ENCODE measurements at regions not wholly inside any gene's neighbourhood (a gene's known extent, or its start where the extent isn't known, plus 50 kb on each side); places are given as distances from the start of the nearest gene placed in this dataset.
A peak's percentile ranks its signal among the peaks of the same experiment; 100 is the strongest.

DNA sequence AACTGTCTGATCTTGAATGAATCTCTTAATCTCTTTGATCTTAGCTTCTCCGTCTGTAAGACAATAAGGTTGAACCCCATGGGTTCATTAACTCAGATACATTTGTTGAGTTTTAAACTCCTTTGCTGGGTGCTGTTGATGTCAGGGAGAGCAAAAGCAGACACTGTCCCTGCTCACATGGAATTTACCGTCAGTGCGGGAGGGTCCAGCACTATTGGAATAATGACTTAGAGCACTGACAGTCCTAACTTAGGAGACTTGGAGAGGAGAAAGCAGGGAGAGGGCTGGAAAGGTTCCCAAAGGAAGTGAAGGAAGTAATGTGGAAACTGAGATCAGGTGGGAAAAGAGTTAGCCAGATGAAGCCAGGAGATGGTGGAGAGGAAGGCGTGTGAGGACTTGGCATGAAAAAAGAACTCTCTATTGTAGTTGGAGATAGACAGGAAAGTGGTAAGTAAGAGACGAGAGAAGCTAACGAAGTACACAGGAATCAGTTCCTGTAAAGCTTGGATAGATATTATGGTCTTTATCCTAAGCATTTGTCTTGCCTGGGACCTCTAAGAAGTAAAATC is 141.4 kb upstream of the SERTAD2 start:
- no peak for TF ChIP-seq TEAD4 (IDR thresholded peaks at IDR 0.05)
- TF ChIP-seq EGR1 (IDR thresholded peaks at IDR 0.05): no peak
- no peak for TF ChIP-seq CEBPB (IDR thresholded peaks at IDR 0.05)
- TF ChIP-seq, protein P1, sequence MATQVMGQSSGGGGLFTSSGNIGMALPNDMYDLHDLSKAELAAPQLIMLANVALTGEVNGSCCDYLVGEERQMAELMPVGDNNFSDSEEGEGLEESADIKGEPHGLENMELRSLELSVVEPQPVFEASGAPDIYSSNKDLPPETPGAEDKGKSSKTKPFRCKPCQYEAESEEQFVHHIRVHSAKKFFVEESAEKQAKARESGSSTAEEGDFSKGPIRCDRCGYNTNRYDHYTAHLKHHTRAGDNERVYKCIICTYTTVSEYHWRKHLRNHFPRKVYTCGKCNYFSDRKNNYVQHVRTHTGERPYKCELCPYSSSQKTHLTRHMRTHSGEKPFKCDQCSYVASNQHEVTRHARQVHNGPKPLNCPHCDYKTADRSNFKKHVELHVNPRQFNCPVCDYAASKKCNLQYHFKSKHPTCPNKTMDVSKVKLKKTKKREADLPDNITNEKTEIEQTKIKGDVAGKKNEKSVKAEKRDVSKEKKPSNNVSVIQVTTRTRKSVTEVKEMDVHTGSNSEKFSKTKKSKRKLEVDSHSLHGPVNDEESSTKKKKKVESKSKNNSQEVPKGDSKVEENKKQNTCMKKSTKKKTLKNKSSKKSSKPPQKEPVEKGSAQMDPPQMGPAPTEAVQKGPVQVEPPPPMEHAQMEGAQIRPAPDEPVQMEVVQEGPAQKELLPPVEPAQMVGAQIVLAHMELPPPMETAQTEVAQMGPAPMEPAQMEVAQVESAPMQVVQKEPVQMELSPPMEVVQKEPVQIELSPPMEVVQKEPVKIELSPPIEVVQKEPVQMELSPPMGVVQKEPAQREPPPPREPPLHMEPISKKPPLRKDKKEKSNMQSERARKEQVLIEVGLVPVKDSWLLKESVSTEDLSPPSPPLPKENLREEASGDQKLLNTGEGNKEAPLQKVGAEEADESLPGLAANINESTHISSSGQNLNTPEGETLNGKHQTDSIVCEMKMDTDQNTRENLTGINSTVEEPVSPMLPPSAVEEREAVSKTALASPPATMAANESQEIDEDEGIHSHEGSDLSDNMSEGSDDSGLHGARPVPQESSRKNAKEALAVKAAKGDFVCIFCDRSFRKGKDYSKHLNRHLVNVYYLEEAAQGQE (IDR thresholded peaks at IDR 0.05; ENCODE audit: low read depth): no peak
- TF ChIP-seq NFIC (IDR thresholded peaks at IDR 0.05): no peak
- no peak for TF ChIP-seq TAF1 (IDR thresholded peaks at IDR 0.05; ENCODE audit: low read depth)
- TF ChIP-seq, protein P2, sequence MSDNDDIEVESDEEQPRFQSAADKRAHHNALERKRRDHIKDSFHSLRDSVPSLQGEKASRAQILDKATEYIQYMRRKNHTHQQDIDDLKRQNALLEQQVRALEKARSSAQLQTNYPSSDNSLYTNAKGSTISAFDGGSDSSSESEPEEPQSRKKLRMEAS (IDR thresholded peaks at IDR 0.05): no peak
- no peak for TF ChIP-seq EP300 (IDR thresholded peaks at IDR 0.05; ENCODE audit: borderline replicate concordance)
- TF ChIP-seq TCF12 (IDR thresholded peaks at IDR 0.05; ENCODE audit: low read depth): no peak
- TF ChIP-seq ZBTB7A (IDR thresholded peaks at IDR 0.05; ENCODE audit: low read depth): no peak
- TF ChIP-seq, protein P3, sequence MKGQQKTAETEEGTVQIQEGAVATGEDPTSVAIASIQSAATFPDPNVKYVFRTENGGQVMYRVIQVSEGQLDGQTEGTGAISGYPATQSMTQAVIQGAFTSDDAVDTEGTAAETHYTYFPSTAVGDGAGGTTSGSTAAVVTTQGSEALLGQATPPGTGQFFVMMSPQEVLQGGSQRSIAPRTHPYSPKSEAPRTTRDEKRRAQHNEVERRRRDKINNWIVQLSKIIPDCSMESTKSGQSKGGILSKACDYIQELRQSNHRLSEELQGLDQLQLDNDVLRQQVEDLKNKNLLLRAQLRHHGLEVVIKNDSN (IDR thresholded peaks at IDR 0.05): no peak
- TF ChIP-seq RAD21 (IDR thresholded peaks at IDR 0.05; ENCODE audit: low read depth): no peak
- no peak for TF ChIP-seq CREB1 (IDR thresholded peaks at IDR 0.05; ENCODE audit: low read depth)
- TF ChIP-seq YY1 (IDR thresholded peaks at IDR 0.05; ENCODE audit: low read depth): no peak

DNA sequence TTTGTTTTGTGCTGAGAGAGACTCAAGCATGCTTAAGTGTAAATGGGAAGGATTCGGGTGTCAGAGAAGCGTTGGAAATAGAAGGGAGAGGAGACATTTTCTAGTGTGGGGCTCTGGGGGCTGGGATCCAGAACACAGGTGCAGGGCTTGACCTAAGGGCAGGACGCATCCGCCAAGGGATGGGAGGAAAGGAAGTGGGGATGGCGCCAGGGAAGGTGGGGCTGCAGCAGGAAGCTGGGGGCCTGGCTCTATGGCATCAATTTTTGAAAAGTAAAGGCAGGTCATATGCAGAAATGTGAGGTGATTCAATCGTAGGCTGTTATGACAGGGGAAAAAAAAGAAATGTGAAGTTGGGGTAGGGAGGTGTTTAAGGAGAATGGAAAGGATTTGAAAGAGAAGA is 143.2 kb upstream of the SERTAD2 start:
- TF ChIP-seq TCF12 (IDR thresholded peaks at IDR 0.05; ENCODE audit: low read depth) (no peak), YY1 (IDR thresholded peaks at IDR 0.05; ENCODE audit: low read depth) (no peak), TEAD4 (IDR thresholded peaks at IDR 0.05) (no peak), EP300 (IDR thresholded peaks at IDR 0.05; ENCODE audit: borderline replicate concordance) (no peak), RAD21 (IDR thresholded peaks at IDR 0.05; ENCODE audit: low read depth) (no peak), TAF1 (IDR thresholded peaks at IDR 0.05; ENCODE audit: low read depth) (no peak), ZBTB7A (IDR thresholded peaks at IDR 0.05; ENCODE audit: low read depth) (no peak), CEBPB (IDR thresholded peaks at IDR 0.05) (no peak)

DNA sequence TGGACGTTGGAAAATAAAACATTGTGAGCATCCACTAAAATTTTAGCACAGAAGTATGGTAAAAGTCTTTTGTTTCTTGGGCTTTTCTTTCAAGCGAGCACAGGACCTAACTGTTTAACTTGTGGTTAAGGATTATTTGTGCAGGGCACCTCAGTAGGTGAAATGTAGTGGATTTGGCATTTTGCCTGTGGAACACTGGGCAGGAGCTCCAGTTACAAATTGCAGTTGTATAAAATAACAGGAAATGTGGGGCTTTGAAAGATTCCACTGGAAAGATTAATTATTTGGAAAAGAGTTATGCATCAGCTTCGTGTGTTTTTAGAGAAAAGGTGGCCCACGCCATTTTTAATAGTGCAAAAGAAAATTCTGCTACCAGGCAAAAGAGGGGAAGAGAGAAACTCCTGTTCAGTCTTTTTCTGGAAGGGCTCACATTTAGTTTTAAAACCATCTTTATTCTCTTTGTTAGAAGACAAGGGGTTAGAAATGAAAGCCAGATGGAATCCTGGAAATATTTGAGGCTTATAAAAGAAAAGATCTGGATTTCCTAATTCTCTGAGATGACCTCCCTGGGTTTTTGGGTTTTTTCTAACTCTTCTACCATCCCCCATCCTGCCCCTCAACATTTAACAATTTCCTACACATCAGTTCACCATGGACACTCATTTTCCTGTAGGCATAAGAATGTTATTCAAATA is 144.3 kb upstream of the SERTAD2 start:
- TF ChIP-seq TCF12 (IDR thresholded peaks at IDR 0.05; ENCODE audit: low read depth) (peak; percentile 77), EP300 (IDR thresholded peaks at IDR 0.05; ENCODE audit: borderline replicate concordance) (peak; percentile 72; the same call in 1 of the 2 replicates), TEAD4 (IDR thresholded peaks at IDR 0.05) (peak; percentile 60), ZBTB7A (IDR thresholded peaks at IDR 0.05; ENCODE audit: low read depth) (no peak), NFIC (IDR thresholded peaks at IDR 0.05) (peak; percentile 93), RAD21 (IDR thresholded peaks at IDR 0.05; ENCODE audit: low read depth) (no peak)
- TF ChIP-seq, protein P2 (IDR thresholded peaks at IDR 0.05): no peak

DNA sequence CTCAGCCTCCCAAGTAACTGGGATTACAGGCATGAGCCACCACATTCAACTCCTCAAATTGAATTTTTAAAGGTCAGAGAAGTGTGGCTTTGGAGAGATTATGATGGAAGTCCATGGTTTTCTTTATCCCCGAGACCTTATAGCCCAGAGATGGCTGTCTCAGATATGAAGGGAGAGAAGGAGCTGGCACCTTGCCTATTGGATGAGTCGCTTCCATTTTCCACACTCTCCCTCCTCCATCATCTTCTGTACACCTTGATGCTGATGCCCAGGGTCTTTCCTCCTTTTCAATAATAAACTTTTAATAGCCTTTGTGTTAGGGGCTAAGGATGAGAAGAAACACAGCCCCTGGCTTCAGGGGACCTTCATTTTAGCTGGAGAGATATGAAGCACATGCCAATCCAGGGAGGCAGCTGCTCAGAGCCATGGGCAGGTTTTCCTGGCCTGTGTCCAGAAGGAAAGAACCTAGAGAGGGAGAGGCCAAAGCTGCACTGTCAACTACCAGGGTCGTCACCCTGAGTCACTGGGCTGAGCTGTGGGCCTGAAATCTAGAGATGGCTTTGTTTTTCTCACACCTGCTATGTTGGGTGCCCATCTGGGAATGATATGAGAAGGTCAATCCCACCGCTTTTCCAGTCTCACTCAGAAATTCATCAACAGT is 146.0 kb upstream of the SERTAD2 start:
- TF ChIP-seq, protein P3 (IDR thresholded peaks at IDR 0.05): no peak
- TF ChIP-seq TCF12 (IDR thresholded peaks at IDR 0.05; ENCODE audit: low read depth) (no peak), NFIC (IDR thresholded peaks at IDR 0.05) (peak; percentile 60; the same call in 1 of the 2 replicates)

DNA sequence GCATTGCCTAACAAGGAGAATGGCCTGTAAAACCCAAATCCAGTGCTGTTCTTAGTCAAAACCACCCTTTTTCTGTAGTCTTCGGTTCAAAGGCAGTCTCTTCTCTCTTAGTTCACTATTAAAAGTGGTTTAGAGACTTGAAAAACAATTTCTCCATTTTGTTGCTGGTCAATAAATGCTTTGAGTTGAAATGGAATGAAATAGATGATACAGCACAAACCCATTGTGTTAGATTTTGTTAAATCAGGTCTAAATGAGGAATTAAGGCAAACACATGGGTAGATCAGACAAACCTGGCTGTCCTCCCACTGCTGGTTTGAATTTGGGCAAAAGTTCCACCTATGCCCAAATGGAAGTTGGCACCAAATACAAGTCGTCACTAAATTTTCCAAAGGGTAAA is 150.1 kb upstream of the SERTAD2 start:
- TF ChIP-seq CEBPB (IDR thresholded peaks at IDR 0.05) (no peak), EP300 (IDR thresholded peaks at IDR 0.05; ENCODE audit: borderline replicate concordance) (no peak), YY1 (IDR thresholded peaks at IDR 0.05; ENCODE audit: low read depth) (no peak), CREB1 (IDR thresholded peaks at IDR 0.05; ENCODE audit: low read depth) (no peak), ZBTB7A (IDR thresholded peaks at IDR 0.05; ENCODE audit: low read depth) (no peak), TAF1 (IDR thresholded peaks at IDR 0.05; ENCODE audit: low read depth) (no peak), TCF12 (IDR thresholded peaks at IDR 0.05; ENCODE audit: low read depth) (no peak), EGR1 (IDR thresholded peaks at IDR 0.05) (no peak), FOXM1 (IDR thresholded peaks at IDR 0.05; ENCODE audit: borderline replicate concordance, low read depth) (no peak), NFIC (IDR thresholded peaks at IDR 0.05) (no peak)
- TF ChIP-seq, protein P2 (IDR thresholded peaks at IDR 0.05): no peak
- TF ChIP-seq, protein P1 (IDR thresholded peaks at IDR 0.05; ENCODE audit: low read depth): no peak
- TF ChIP-seq, protein P3 (IDR thresholded peaks at IDR 0.05): no peak

Measured in Ishikawa (cell line).